H9 (cell line): ENCODE measurements at regions not wholly inside any gene's neighbourhood (a gene's known extent, or its start where the extent isn't known, plus 50 kb on each side); places are given as distances from the start of the nearest gene placed in this dataset.

Experiments used
- DNase-seq: peaks from one replicate; pipeline ENCODE4 v3.0.0-alpha.2; 2017
- H2AFZ ChIP-seq: one replicate; pipeline ENCODE4 v1.6.1; 2013; ENCODE audit warnings: mild to moderate bottlenecking, low read length, control low read depth, moderate library complexity
- H2AK5ac ChIP-seq: 2 replicates; pipeline ENCODE4 v1.6.1; 2013; ENCODE audit warnings: low read length, control low read depth, mixed read lengths; ENCODE audit not compliant: insufficient read length
- H2BK120ac ChIP-seq: one replicate; pipeline ENCODE4 v1.6.1; 2013; ENCODE audit warnings: low read depth, mild to moderate bottlenecking, low read length, control low read depth, inconsistent platforms; ENCODE audit not compliant: poor library complexity, severe bottlenecking
- H2BK12ac ChIP-seq: 2 replicates; pipeline ENCODE4 v1.6.1; 2013; ENCODE audit warnings: low read length, control low read depth, mixed read lengths, low read depth; ENCODE audit not compliant: insufficient read length
- H2BK15ac ChIP-seq: 2 replicates; pipeline ENCODE4 v1.6.1; 2013; ENCODE audit warnings: low read depth, low read length, control low read depth
- H2BK20ac ChIP-seq: one replicate; pipeline ENCODE4 v1.6.1; 2013; ENCODE audit warnings: low read depth, mild to moderate bottlenecking, low read length, control low read depth, inconsistent platforms; ENCODE audit not compliant: poor library complexity, severe bottlenecking
- H2BK5ac ChIP-seq: 2 replicates; pipeline ENCODE4 v1.6.1; 2013; ENCODE audit warnings: low read length, control low read depth, mixed read lengths; ENCODE audit not compliant: insufficient read length
- H3K14ac ChIP-seq: 2 replicates; pipeline ENCODE4 v1.6.1; 2013; ENCODE audit warnings: low read length, control low read depth; ENCODE audit not compliant: insufficient read depth
- H3K18ac ChIP-seq: 2 replicates; pipeline ENCODE4 v1.6.1; 2013; ENCODE audit warnings: low read depth, mild to moderate bottlenecking, mixed read lengths, low read length, control low read depth; ENCODE audit not compliant: insufficient read length
- H3K23ac ChIP-seq: 2 replicates; pipeline ENCODE4 v1.6.1; 2013; ENCODE audit warnings: low read length, control low read depth, mixed read lengths, low read depth; ENCODE audit not compliant: insufficient read length
- H3K23me2 ChIP-seq: 2 replicates; pipeline ENCODE4 v1.6.1; 2013; ENCODE audit warnings: low read depth, mild to moderate bottlenecking, mixed read lengths, low read length, control low read depth; ENCODE audit not compliant: insufficient read length, poor library complexity, severe bottlenecking
- H3K27ac ChIP-seq: 2 replicates; pipeline ENCODE4 v1.5.1; 2013; ENCODE audit warnings: low read length, control low read depth, mixed read lengths, low read depth; ENCODE audit not compliant: insufficient read length
- H3K27me3 ChIP-seq: 2 replicates; pipeline ENCODE4 v1.6.1; 2013; ENCODE audit warnings: low read length, control low read depth, inconsistent platforms; ENCODE audit not compliant: insufficient read depth
- H3K4ac ChIP-seq: 2 replicates; pipeline ENCODE4 v1.6.1; 2013; ENCODE audit warnings: low read depth, mild to moderate bottlenecking, control low read depth, inconsistent platforms, low read length, moderate library complexity
- H3K4me1 ChIP-seq: 2 replicates; pipeline ENCODE4 v1.6.1; 2013; ENCODE audit warnings: low read length, control low read depth, inconsistent platforms; ENCODE audit not compliant: insufficient read depth
- H3K4me2 ChIP-seq: 2 replicates; pipeline ENCODE4 v1.6.1; 2013; ENCODE audit warnings: low read length, control low read depth, mixed read lengths; ENCODE audit not compliant: insufficient read length, insufficient read depth
- H3K56ac ChIP-seq: 2 replicates; pipeline ENCODE4 v1.6.1; 2013; ENCODE audit warnings: low read depth, mild to moderate bottlenecking, mixed read lengths, low read length, control low read depth; ENCODE audit not compliant: insufficient read length
- H3K79me1 ChIP-seq: 2 replicates; pipeline ENCODE4 v1.6.1; 2013; ENCODE audit warnings: low read depth, mild to moderate bottlenecking, moderate library complexity, low read length, control low read depth, inconsistent platforms; ENCODE audit not compliant: insufficient read depth, poor library complexity, severe bottlenecking
- H3K79me2 ChIP-seq: 2 replicates; pipeline ENCODE4 v1.6.1; 2013; ENCODE audit warnings: low read length, control low read depth, inconsistent platforms; ENCODE audit not compliant: insufficient read depth
- H3K9ac ChIP-seq: 2 replicates; pipeline ENCODE4 v1.6.1; 2013; ENCODE audit warnings: low read length, control low read depth, mixed read lengths; ENCODE audit not compliant: insufficient read length; ENCODE audit errors: extremely low read depth
- H3K9me3 ChIP-seq: one replicate; pipeline ENCODE4 v1.6.1; 2013; ENCODE audit warnings: low read depth, low read length, inconsistent platforms; ENCODE audit not compliant: control insufficient read depth
- H3T11ph ChIP-seq: one replicate; pipeline ENCODE4 v1.6.1; 2013; ENCODE audit warnings: mild to moderate bottlenecking, low read length, control low read depth, inconsistent platforms
- H4K20me1 ChIP-seq: one replicate; pipeline ENCODE4 v1.6.1; 2013; ENCODE audit not compliant: control insufficient read depth, insufficient read length, insufficient read depth
- H4K5ac ChIP-seq: 2 replicates; pipeline ENCODE4 v1.6.1; 2013; ENCODE audit warnings: low read depth, mild to moderate bottlenecking, mixed read lengths, low read length, control low read depth; ENCODE audit not compliant: insufficient read length
- H4K8ac ChIP-seq: replicated peaks from 2 replicates; pipeline ENCODE4 v1.6.1; 2013; ENCODE audit warnings: low read length, control low read depth, mixed read lengths, low read depth; ENCODE audit not compliant: insufficient read length
- H4K91ac ChIP-seq: 2 replicates; pipeline ENCODE4 v1.6.1; 2013; ENCODE audit warnings: low read depth, mild to moderate bottlenecking, moderate library complexity, mixed read lengths, low read length, control low read depth; ENCODE audit not compliant: insufficient read length
- H3K27ac Mint-ChIP-seq, 3 experiments: 2 replicates in 2 of 3; 3 replicates in 1 of 3; pipeline ENCODE4 v1.8.0; 2020 to 2021; ENCODE audit warnings: mixed read lengths in 3 of 3, mild to moderate bottlenecking in 1 of 3, moderate library complexity in 1 of 3
- H3K27me3 Mint-ChIP-seq: 2 replicates; pipeline ENCODE4 v1.8.0; 2021; ENCODE audit warnings: low read depth, mild to moderate bottlenecking, moderate library complexity, mixed read lengths
- H3K36me3 Mint-ChIP-seq, 3 experiments: 2 replicates in 2 of 3; 3 replicates in 1 of 3; pipeline ENCODE4 v1.8.0; 2020 to 2021; ENCODE audit warnings: low read depth in 3 of 3, mixed read lengths in 3 of 3; ENCODE audit not compliant: insufficient read depth in 1 of 3
- H3K4me1 Mint-ChIP-seq, 2 experiments: 2 replicates each; pipeline ENCODE4 v1.8.0; 2020; ENCODE audit warnings: mixed read lengths in 2 of 2
- H3K4me3 Mint-ChIP-seq, 2 experiments: 2 replicates in 1 of 2; 3 replicates in 1 of 2; pipeline ENCODE4 v1.8.0; 2020 to 2021; ENCODE audit warnings: mild to moderate bottlenecking in 2 of 2, mixed read lengths in 2 of 2, moderate library complexity in 1 of 2
- H3K9me3 Mint-ChIP-seq, 2 experiments: 2 replicates in 1 of 2; 3 replicates in 1 of 2; pipeline ENCODE4 v1.8.0; 2020; ENCODE audit warnings: mild to moderate bottlenecking in 2 of 2, mixed read lengths in 2 of 2, moderate library complexity in 1 of 2
- CTCF ChIP-seq: fragments of 200-600 bp; sonication (generic); conservative IDR thresholded peaks from 3 replicates; pipeline ENCODE4 v1.8.0; 2021; ENCODE audit warnings: antibody characterized with exemption, mild to moderate bottlenecking
- WGBS: extraction: QIAGEN DNeasy Blood & Tissue Kit; methylation state at CpG from one replicate; pipeline ENCODE4 v1.1.7; 2013; ENCODE audit warnings: missing lambda C conversion rate, low lambda C conversion rate, mixed read lengths; ENCODE audit not compliant: insufficient read length; ENCODE audit errors: extremely low coverage; 5-methylcytosine and 5-hydroxymethylcytosine counted together

- no peaks in the 10 kb centered on the region; the same call in 1 of the 2 replicates for H3K27me3 Mint-ChIP-seq
- TF ChIP-seq CTCF = no peak
- DNase-seq = no peak
Observed at GRCh38 chr11:127255209-127255608, 254.6 kb upstream of the KIRREL3 start.

More at GRCh38 chr11:127255209-127255608, 254.6 kb upstream of the KIRREL3 start:
- no peaks in the 10 kb centered on the region for H3K9me3 Mint-ChIP-seq
- H3K27ac Mint-ChIP-seq = no peak overlapping the region
- Histone ChIP-seq H2BK120ac (no peak overlapping the region), H3K9ac (no peak overlapping the region), H4K8ac (no peak overlapping the region), H4K91ac (no peak overlapping the region), H3K79me2 (no peaks in the 10 kb centered on the region), H3K56ac (no peak overlapping the region), H3K27me3 (no peaks in the 10 kb centered on the region), H3K14ac (no peak overlapping the region; the same call in 1 of the 2 replicates), H2BK20ac (no peak overlapping the region), H3K4me2 (no peak overlapping the region), H3K23ac (no peak overlapping the region), H2AK5ac (no peak overlapping the region), H2AFZ (no peak overlapping the region), H2BK12ac (no peak overlapping the region), H2BK15ac (no peak overlapping the region), H3K4ac (no peak overlapping the region), H2BK5ac (no peak overlapping the region), H3K23me2 (no peaks in the 10 kb centered on the region), H4K5ac (no peak overlapping the region), H3K79me1 (no peaks in the 10 kb centered on the region), H3K27ac (no peak overlapping the region), H3K18ac (no peak overlapping the region), H3T11ph (no peak overlapping the region), H4K20me1 (no peaks in the 10 kb centered on the region), H3K4me1 (no peaks in the 10 kb centered on the region), H3K9me3 (no peaks in the 10 kb centered on the region)
- WGBS = no CpG with 5 or more reads among the region's 6 CpGs
- H3K36me3 Mint-ChIP-seq = no peaks in the 10 kb centered on the region
- no peaks in the 10 kb centered on the region for H3K4me1 Mint-ChIP-seq
- H3K4me3 Mint-ChIP-seq = no peak overlapping the region
